HEK293 (cell line): ENCODE measurements at regions not wholly inside any gene's neighbourhood (a gene's known extent, or its start where the extent isn't known, plus 50 kb on each side); places are given as distances from the start of the nearest gene placed in this dataset.

Experiments
- CTCF ChIA-PET: fragments of 350-600 bp; formaldehyde crosslinking; extraction: SDS; loops from one replicate; lab custom pipeline; 2021; ENCODE audit warnings: antibody characterized with exemption; lab: Yijun Ruan, JAX
- POLR2A ChIA-PET: fragments of 300-600 bp; formaldehyde crosslinking; extraction: SDS; loops from one replicate; lab custom pipeline; 2020; ENCODE audit warnings: antibody characterized with exemption, inconsistent platforms; lab: Yijun Ruan, JAX
- H3K27ac ChIP-seq: fragments of 200-500 bp; sonication (Bioruptor generic); 2 replicates; pipeline ENCODE4 v1.5.1; 2014; ENCODE audit warnings: low read depth, low read length, control low read depth, inconsistent platforms; ENCODE audit errors: extremely low read depth
- H3K36me3 ChIP-seq, 2 experiments: fragments of 200-500 bp in 1 of 2; sonication (Bioruptor generic) in 1 of 2; 1 replicate in 1 of 2; 2 replicates in 1 of 2; pipeline ENCODE4 v1.5.1; 2014 to 2017; ENCODE audit warnings: inconsistent platforms in 2 of 2, low read length in 2 of 2; ENCODE audit not compliant: control insufficient read depth in 2 of 2, insufficient read depth in 1 of 2
- H3K4me1 ChIP-seq: fragments of 200-500 bp; sonication (Bioruptor generic); 2 replicates; pipeline ENCODE4 v1.5.1; 2014; ENCODE audit warnings: mild to moderate bottlenecking, low read length, inconsistent platforms; ENCODE audit not compliant: control insufficient read depth, insufficient read depth
- H3K4me3 ChIP-seq: 2 replicates; pipeline ENCODE4 v1.5.1; 2011; ENCODE audit warnings: low read depth, mild to moderate bottlenecking, control low read depth, low read length, moderate library complexity
- H3K9me3 ChIP-seq: fragments of 200-500 bp; sonication (Bioruptor generic); 2 replicates; pipeline ENCODE4 v1.5.1; 2014; ENCODE audit warnings: low read depth, low read length, inconsistent platforms; ENCODE audit not compliant: control insufficient read depth, insufficient read depth
- PBX3 ChIP-seq: sonication (generic); formaldehyde crosslinking; IDR thresholded peaks from 2 replicates; pipeline ENCODE4 v1.8.1; 2022; ENCODE audit warnings: mild to moderate bottlenecking, moderate library complexity, missing genetic modification reagents
- SP7 ChIP-seq: fragments of 450-650 bp; formaldehyde crosslinking; IDR thresholded peaks from 2 replicates; pipeline ENCODE4 v1.5.1; 2016; ENCODE audit warnings: missing biosample characterization, missing genetic modification characterization
- TSHZ1 ChIP-seq: fragments of 450-650 bp; formaldehyde crosslinking; IDR thresholded peaks from 2 replicates; pipeline ENCODE4 v1.5.1; 2016; ENCODE audit warnings: missing biosample characterization, missing genetic modification characterization, borderline replicate concordance
- ZBTB1 ChIP-seq: fragments of 450-650 bp; formaldehyde crosslinking; IDR thresholded peaks from 2 replicates; pipeline ENCODE4 v1.5.1; 2016; ENCODE audit warnings: missing biosample characterization, missing genetic modification characterization
- ZBTB26 ChIP-seq: fragments of 450-650 bp; formaldehyde crosslinking; optimal IDR thresholded peaks from 2 replicates; pipeline ENCODE3; 2016; ENCODE audit warnings: missing biosample characterization, mild to moderate bottlenecking, missing genetic modification characterization
- ZNF133 ChIP-seq: fragments of 450-650 bp; formaldehyde crosslinking; IDR thresholded peaks from 2 replicates; pipeline ENCODE4 v1.5.1; 2016; ENCODE audit warnings: missing biosample characterization, missing genetic modification characterization
- ZNF140 ChIP-seq: fragments of 450-650 bp; formaldehyde crosslinking; IDR thresholded peaks from 2 replicates; pipeline ENCODE4 v1.5.1; 2016; ENCODE audit warnings: missing biosample characterization, missing genetic modification characterization
- ZNF26 ChIP-seq: fragments of 450-650 bp; formaldehyde crosslinking; IDR thresholded peaks from 2 replicates; pipeline ENCODE4 v1.5.1; 2016; ENCODE audit warnings: missing biosample characterization, missing genetic modification characterization
- ZNF292 ChIP-seq: fragments of 450-650 bp; formaldehyde crosslinking; IDR thresholded peaks from 2 replicates; pipeline ENCODE4 v1.5.1; 2016; ENCODE audit warnings: low read depth, missing biosample characterization, missing genetic modification characterization, borderline replicate concordance
- ZNF324 ChIP-seq: fragments of 450-650 bp; formaldehyde crosslinking; IDR thresholded peaks from 2 replicates; pipeline ENCODE4 v1.5.1; 2016; ENCODE audit warnings: missing biosample characterization, missing genetic modification characterization
- ZNF518A ChIP-seq: fragments of 450-650 bp; formaldehyde crosslinking; conservative IDR thresholded peaks from 2 replicates; pipeline ENCODE4 v1.5.1; 2016; ENCODE audit warnings: low read depth, missing biosample characterization, missing genetic modification characterization
- ZNF548 ChIP-seq: fragments of 450-650 bp; formaldehyde crosslinking; IDR thresholded peaks from 2 replicates; pipeline ENCODE4 v1.5.1; 2016; ENCODE audit warnings: missing biosample characterization, missing genetic modification characterization
- ZNF629 ChIP-seq: fragments of 450-650 bp; formaldehyde crosslinking; IDR thresholded peaks from 2 replicates; pipeline ENCODE4 v1.5.1; 2017; ENCODE audit warnings: missing biosample characterization, missing genetic modification characterization
- ZNF664 ChIP-seq: fragments of 450-650 bp; formaldehyde crosslinking; IDR thresholded peaks from 2 replicates; pipeline ENCODE4 v1.5.1; 2016; ENCODE audit warnings: missing biosample characterization, missing genetic modification characterization
- ZNF670 ChIP-seq: fragments of 450-650 bp; formaldehyde crosslinking; IDR thresholded peaks from 2 replicates; pipeline ENCODE4 v1.5.1; 2016; ENCODE audit warnings: missing biosample characterization, missing genetic modification characterization, low read depth
- ZNF701 ChIP-seq: fragments of 450-650 bp; formaldehyde crosslinking; IDR thresholded peaks from 2 replicates; pipeline ENCODE4 v1.5.1; 2016; ENCODE audit warnings: missing biosample characterization, missing genetic modification characterization
- ZNF830 ChIP-seq: fragments of 450-650 bp; IDR thresholded peaks from 2 replicates; pipeline ENCODE4 v1.5.0; 2018; ENCODE audit warnings: missing biosample characterization, missing genetic modification characterization, low read depth, mild to moderate bottlenecking, moderate library complexity
- TF ChIP-seq, protein P1 (sequence below): fragments of 450-650 bp; formaldehyde crosslinking; IDR thresholded peaks from 2 replicates; pipeline ENCODE4 v1.5.1; 2016; ENCODE audit warnings: missing biosample characterization, missing genetic modification characterization

GRCh38 chr3:72574144-72574543 lies 274.1 kb downstream of the SHQ1 start (continued):
- TF ChIP-seq ZNF518A (tag by site-specific recombination) (no peak), ZNF292 (tag by site-specific recombination) (no peak), ZNF830 (tag by site-specific recombination) (no peak), ZNF664 (no peak), ZNF670 (tag by site-specific recombination) (no peak), ZNF26 (tag by site-specific recombination) (no peak), ZBTB1 (no peak), PBX3 (no peak)

DNA sequence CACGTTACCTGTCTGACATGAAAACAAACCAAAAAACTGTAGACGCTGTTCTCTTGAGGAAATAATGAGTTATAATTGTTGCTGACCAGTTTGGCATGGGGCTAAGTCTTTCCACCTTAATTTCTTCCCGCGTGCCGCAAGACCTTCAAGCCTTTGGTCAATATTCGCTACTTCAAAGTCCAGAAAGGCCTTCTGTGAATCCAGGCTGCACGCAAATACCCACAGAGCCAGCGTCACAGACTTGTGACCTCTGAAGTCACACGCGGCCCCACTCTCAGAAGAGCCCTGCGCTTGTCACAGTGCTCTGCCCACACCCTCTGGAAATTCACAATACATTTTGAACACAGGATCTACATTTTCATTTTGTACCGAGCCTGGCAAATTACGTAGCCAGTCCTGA lies 275.2 kb downstream of the SHQ1 start:
- CTCF ChIA-PET: no interaction called here
- H3K27ac ChIP-seq: no peak overlapping the region
- no peaks in the 10 kb centered on the region for H3K9me3 ChIP-seq
- no peak for TF ChIP-seq ZBTB26 (tag by site-specific recombination)
- no peak for TF ChIP-seq ZNF548 (tag by site-specific recombination)
- TF ChIP-seq, protein P1, sequence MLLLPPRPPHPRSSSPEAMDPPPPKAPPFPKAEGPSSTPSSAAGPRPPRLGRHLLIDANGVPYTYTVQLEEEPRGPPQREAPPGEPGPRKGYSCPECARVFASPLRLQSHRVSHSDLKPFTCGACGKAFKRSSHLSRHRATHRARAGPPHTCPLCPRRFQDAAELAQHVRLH (tag by site-specific recombination): no peak
- no peak for TF ChIP-seq SP7 (tag by site-specific recombination)
- TF ChIP-seq ZNF140 (tag by site-specific recombination): no peak
- no peak for TF ChIP-seq TSHZ1
- TF ChIP-seq ZNF629 (tag by site-specific recombination): no peak
- TF ChIP-seq ZNF324: no peak
- no peak for TF ChIP-seq ZNF701
- no peak for TF ChIP-seq ZNF133
- no peaks in the 10 kb centered on the region for H3K4me1 ChIP-seq
- POLR2A ChIA-PET: no interaction called here
- no peaks in the 10 kb centered on the region for H3K36me3 ChIP-seq
- H3K4me3 ChIP-seq: no peak overlapping the region
